H1 (cell line): ENCODE measurements at regions not wholly inside any gene's neighbourhood (a gene's known extent, or its start where the extent isn't known, plus 50 kb on each side); places are given as distances from the start of the nearest gene placed in this dataset.

Experiments used
- BCL11A ChIP-seq, 2 experiments: IDR thresholded peaks; one replicate each; pipeline ENCODE4 v1.6.1; 2011; ENCODE audit warnings: low read depth in 2 of 2, low read length in 2 of 2, mild to moderate bottlenecking in 2 of 2
- CTBP2 ChIP-seq: IDR thresholded peaks from 2 replicates; pipeline ENCODE4 v1.7.0; 2011; ENCODE audit warnings: borderline replicate concordance, mild to moderate bottlenecking, moderate library complexity, mixed read lengths, low read length; ENCODE audit not compliant: insufficient read depth, insufficient read length
- EGR1 ChIP-seq: IDR thresholded peaks from 2 replicates; pipeline ENCODE4 v1.6.1; 2011; ENCODE audit warnings: low read depth, low read length, borderline replicate concordance
- GTF2F1 ChIP-seq: IDR thresholded peaks from 2 replicates; pipeline ENCODE4 v1.6.1; 2012; ENCODE audit warnings: low read depth, low read length, improper control_type of control experiment, borderline replicate concordance
- HDAC6 ChIP-seq: IDR thresholded peaks from one replicate; pipeline ENCODE4 v1.7.1; 2012; ENCODE audit warnings: low read depth, mild to moderate bottlenecking, inconsistent platforms, low read length, moderate library complexity
- MAFK ChIP-seq: IDR thresholded peaks from 2 replicates; pipeline ENCODE4 v1.6.1; 2012; ENCODE audit warnings: low read depth, mild to moderate bottlenecking, improper control_type of control experiment, low read length
- POLR2AphosphoS5 ChIP-seq: IDR thresholded peaks from 2 replicates; pipeline ENCODE4 v1.6.1; 2011; ENCODE audit warnings: low read depth, low read length
- SAP30 ChIP-seq: fragments of 300-600 bp; sonication (generic); IDR thresholded peaks from 2 replicates; pipeline ENCODE4 v1.7.1; 2012; ENCODE audit warnings: low read length, moderate library complexity, mild to moderate bottlenecking, inconsistent platforms; ENCODE audit not compliant: insufficient read depth, insufficient replicate concordance
- TEAD4 ChIP-seq: IDR thresholded peaks from 2 replicates; pipeline ENCODE4 v1.6.1; 2012; ENCODE audit warnings: low read depth, low read length, inconsistent platforms, mixed read lengths
- TF ChIP-seq, protein P1 (sequence below): fragments of 300-600 bp; sonication (generic); IDR thresholded peaks from 2 replicates; pipeline ENCODE4 v1.7.1; 2012; ENCODE audit warnings: low read length, moderate library complexity, mild to moderate bottlenecking, inconsistent platforms; ENCODE audit not compliant: insufficient replicate concordance

DNA sequence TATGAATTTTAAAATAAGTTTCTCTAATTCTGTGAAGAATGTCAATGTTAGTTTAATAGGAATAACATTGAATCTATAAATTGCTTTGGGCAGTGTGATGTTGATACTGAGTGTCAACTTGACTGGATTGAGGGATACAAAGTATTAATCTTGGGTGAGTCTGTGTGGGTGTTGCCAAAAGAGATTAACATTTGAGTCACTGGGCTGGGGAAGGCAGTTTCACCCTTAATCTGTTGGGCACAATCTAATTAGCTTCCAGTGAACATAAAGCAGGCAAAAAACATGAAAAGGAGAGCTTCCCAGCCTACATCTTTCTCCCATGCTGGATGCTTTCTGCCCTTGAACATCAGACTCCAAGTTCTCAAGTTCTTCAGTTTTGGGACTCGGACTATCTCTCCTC is 832.0 kb upstream of the ARRDC3 start (continued):
- TF ChIP-seq, protein P1, sequence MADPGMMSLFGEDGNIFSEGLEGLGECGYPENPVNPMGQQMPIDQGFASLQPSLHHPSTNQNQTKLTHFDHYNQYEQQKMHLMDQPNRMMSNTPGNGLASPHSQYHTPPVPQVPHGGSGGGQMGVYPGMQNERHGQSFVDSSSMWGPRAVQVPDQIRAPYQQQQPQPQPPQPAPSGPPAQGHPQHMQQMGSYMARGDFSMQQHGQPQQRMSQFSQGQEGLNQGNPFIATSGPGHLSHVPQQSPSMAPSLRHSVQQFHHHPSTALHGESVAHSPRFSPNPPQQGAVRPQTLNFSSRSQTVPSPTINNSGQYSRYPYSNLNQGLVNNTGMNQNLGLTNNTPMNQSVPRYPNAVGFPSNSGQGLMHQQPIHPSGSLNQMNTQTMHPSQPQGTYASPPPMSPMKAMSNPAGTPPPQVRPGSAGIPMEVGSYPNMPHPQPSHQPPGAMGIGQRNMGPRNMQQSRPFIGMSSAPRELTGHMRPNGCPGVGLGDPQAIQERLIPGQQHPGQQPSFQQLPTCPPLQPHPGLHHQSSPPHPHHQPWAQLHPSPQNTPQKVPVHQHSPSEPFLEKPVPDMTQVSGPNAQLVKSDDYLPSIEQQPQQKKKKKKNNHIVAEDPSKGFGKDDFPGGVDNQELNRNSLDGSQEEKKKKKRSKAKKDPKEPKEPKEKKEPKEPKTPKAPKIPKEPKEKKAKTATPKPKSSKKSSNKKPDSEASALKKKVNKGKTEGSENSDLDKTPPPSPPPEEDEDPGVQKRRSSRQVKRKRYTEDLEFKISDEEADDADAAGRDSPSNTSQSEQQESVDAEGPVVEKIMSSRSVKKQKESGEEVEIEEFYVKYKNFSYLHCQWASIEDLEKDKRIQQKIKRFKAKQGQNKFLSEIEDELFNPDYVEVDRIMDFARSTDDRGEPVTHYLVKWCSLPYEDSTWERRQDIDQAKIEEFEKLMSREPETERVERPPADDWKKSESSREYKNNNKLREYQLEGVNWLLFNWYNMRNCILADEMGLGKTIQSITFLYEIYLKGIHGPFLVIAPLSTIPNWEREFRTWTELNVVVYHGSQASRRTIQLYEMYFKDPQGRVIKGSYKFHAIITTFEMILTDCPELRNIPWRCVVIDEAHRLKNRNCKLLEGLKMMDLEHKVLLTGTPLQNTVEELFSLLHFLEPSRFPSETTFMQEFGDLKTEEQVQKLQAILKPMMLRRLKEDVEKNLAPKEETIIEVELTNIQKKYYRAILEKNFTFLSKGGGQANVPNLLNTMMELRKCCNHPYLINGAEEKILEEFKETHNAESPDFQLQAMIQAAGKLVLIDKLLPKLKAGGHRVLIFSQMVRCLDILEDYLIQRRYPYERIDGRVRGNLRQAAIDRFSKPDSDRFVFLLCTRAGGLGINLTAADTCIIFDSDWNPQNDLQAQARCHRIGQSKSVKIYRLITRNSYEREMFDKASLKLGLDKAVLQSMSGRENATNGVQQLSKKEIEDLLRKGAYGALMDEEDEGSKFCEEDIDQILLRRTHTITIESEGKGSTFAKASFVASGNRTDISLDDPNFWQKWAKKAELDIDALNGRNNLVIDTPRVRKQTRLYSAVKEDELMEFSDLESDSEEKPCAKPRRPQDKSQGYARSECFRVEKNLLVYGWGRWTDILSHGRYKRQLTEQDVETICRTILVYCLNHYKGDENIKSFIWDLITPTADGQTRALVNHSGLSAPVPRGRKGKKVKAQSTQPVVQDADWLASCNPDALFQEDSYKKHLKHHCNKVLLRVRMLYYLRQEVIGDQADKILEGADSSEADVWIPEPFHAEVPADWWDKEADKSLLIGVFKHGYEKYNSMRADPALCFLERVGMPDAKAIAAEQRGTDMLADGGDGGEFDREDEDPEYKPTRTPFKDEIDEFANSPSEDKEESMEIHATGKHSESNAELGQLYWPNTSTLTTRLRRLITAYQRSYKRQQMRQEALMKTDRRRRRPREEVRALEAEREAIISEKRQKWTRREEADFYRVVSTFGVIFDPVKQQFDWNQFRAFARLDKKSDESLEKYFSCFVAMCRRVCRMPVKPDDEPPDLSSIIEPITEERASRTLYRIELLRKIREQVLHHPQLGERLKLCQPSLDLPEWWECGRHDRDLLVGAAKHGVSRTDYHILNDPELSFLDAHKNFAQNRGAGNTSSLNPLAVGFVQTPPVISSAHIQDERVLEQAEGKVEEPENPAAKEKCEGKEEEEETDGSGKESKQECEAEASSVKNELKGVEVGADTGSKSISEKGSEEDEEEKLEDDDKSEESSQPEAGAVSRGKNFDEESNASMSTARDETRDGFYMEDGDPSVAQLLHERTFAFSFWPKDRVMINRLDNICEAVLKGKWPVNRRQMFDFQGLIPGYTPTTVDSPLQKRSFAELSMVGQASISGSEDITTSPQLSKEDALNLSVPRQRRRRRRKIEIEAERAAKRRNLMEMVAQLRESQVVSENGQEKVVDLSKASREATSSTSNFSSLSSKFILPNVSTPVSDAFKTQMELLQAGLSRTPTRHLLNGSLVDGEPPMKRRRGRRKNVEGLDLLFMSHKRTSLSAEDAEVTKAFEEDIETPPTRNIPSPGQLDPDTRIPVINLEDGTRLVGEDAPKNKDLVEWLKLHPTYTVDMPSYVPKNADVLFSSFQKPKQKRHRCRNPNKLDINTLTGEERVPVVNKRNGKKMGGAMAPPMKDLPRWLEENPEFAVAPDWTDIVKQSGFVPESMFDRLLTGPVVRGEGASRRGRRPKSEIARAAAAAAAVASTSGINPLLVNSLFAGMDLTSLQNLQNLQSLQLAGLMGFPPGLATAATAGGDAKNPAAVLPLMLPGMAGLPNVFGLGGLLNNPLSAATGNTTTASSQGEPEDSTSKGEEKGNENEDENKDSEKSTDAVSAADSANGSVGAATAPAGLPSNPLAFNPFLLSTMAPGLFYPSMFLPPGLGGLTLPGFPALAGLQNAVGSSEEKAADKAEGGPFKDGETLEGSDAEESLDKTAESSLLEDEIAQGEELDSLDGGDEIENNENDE = no peak
- TF ChIP-seq CTBP2 (no peak), MAFK (no peak), EGR1 (no peak), BCL11A (IDR thresholded peaks at IDR 0.05; ENCODE audit: low read depth in 2 of 2, low read length in 2 of 2) (no peak), SAP30 (no peak), TEAD4 (no peak), POLR2AphosphoS5 (no peak), HDAC6 (no peak), GTF2F1 (no peak)
